GM23338 (cell line): ENCODE measurements at regions not wholly inside any gene's neighbourhood (a gene's known extent, or its start where the extent isn't known, plus 50 kb on each side); places are given as distances from the start of the nearest gene placed in this dataset.

Source experiments
- ATAC-seq: fragments of 200-7000 bp; cut with Tn5 transposase; 3 replicates; pipeline ENCODE4 v1.9.1; 2020
- DNase-seq: peaks from one replicate; pipeline ENCODE4 v3.0.0-alpha.2; 2015; ENCODE audit warnings: low spot score
- H2AFZ ChIP-seq: fragments of 200-600 bp; sonication (generic); 2 replicates; pipeline ENCODE4 v1.8.0; 2016; ENCODE audit warnings: antibody characterized with exemption, mild to moderate bottlenecking, moderate library complexity
- H3F3A ChIP-seq: fragments of 200-600 bp; sonication (generic); replicated peaks from 2 replicates; pipeline ENCODE4 v1.8.0; 2017; ENCODE audit warnings: antibody characterized with exemption, mixed run types, low read depth
- H3K27ac ChIP-seq: fragments of 200-600 bp; sonication (generic); 2 replicates; pipeline ENCODE4 v1.6.1; 2016; ENCODE audit warnings: low read depth
- H3K27me3 ChIP-seq: fragments of 200-600 bp; sonication (generic); 2 replicates; pipeline ENCODE4 v1.8.0; 2016; ENCODE audit warnings: mild to moderate bottlenecking, mixed run types, moderate library complexity; ENCODE audit not compliant: insufficient read depth
- H3K36me3 ChIP-seq: fragments of 200-600 bp; sonication (generic); 2 replicates; pipeline ENCODE4 v1.8.0; 2016; ENCODE audit warnings: mild to moderate bottlenecking; ENCODE audit not compliant: insufficient read depth
- H3K4me1 ChIP-seq: fragments of 200-600 bp; sonication (generic); 2 replicates; pipeline ENCODE4 v1.8.0; 2016; ENCODE audit warnings: mild to moderate bottlenecking, moderate library complexity; ENCODE audit not compliant: insufficient read depth
- H3K4me2 ChIP-seq: fragments of 200-600 bp; sonication (generic); 2 replicates; pipeline ENCODE4 v1.7.1; 2017; ENCODE audit warnings: mixed run types
- H3K4me3 ChIP-seq: fragments of 200-600 bp; sonication (generic); 2 replicates; pipeline ENCODE4 v1.6.1; 2016; ENCODE audit warnings: mixed run types
- H3K79me2 ChIP-seq: fragments of 200-600 bp; sonication (generic); replicated peaks from 2 replicates; pipeline ENCODE4 v1.8.0; 2017; ENCODE audit warnings: mild to moderate bottlenecking; ENCODE audit not compliant: insufficient read depth
- H3K9me2 ChIP-seq: fragments of 200-600 bp; sonication (generic); 2 replicates; pipeline ENCODE4 v1.8.0; 2017; ENCODE audit not compliant: insufficient read depth
- H4K20me1 ChIP-seq: fragments of 200-600 bp; sonication (generic); replicated peaks from 2 replicates; pipeline ENCODE4 v1.8.0; 2017; ENCODE audit warnings: mild to moderate bottlenecking; ENCODE audit not compliant: insufficient read depth
- H3K27ac Mint-ChIP-seq: 2 replicates; pipeline ENCODE4 v1.8.0; 2020; ENCODE audit warnings: inconsistent platforms, mild to moderate bottlenecking, moderate library complexity, mixed read lengths
- H3K27me3 Mint-ChIP-seq: 3 replicates; pipeline ENCODE4 v1.8.0; 2022; ENCODE audit warnings: low read depth, mild to moderate bottlenecking, moderate library complexity, mixed read lengths, inconsistent platforms; ENCODE audit not compliant: insufficient read depth, poor library complexity
- H3K36me3 Mint-ChIP-seq: 3 replicates; pipeline ENCODE4 v1.8.0; 2021; ENCODE audit warnings: low read depth, mild to moderate bottlenecking, inconsistent platforms, moderate library complexity, mixed read lengths
- H3K4me1 Mint-ChIP-seq: 3 replicates; pipeline ENCODE4 v1.8.0; 2020; ENCODE audit warnings: mild to moderate bottlenecking, inconsistent platforms, mixed read lengths
- H3K4me3 Mint-ChIP-seq: 3 replicates; pipeline ENCODE4 v1.8.0; 2021; ENCODE audit warnings: moderate library complexity, mild to moderate bottlenecking, inconsistent platforms, mixed read lengths
- H3K9me3 Mint-ChIP-seq: 3 replicates; pipeline ENCODE4 v1.8.0; 2020; ENCODE audit warnings: moderate library complexity, mild to moderate bottlenecking, inconsistent platforms, mixed read lengths
- CREB1 ChIP-seq: fragments of 250-450 bp; sonication (Bioruptor Pico); IDR thresholded peaks from 2 replicates; pipeline ENCODE4 v1.5.0; 2020; ENCODE audit warnings: low read depth, mild to moderate bottlenecking, moderate library complexity
- CTCF ChIP-seq, 2 experiments: fragments of 200-600 bp in 1 of 2; sonication (generic) in 1 of 2; conservative IDR thresholded peaks; 2 replicates each; pipeline versions ENCODE4 v1.5.1 to v1.6.1; 2016 to 2017; ENCODE audit warnings: antibody characterized with exemption in 2 of 2, low read depth in 2 of 2, mild to moderate bottlenecking in 2 of 2, moderate library complexity in 1 of 2
- ETS1 ChIP-seq: IDR thresholded peaks from 2 replicates; pipeline ENCODE4 v1.6.1; 2016; ENCODE audit warnings: antibody characterized with exemption
- EZH2 ChIP-seq: fragments of 200-600 bp; sonication (generic); IDR thresholded peaks from one replicate; pipeline ENCODE4 v1.8.0; 2017; ENCODE audit warnings: antibody characterized with exemption, mild to moderate bottlenecking, low read depth; ENCODE audit not compliant: unreplicated experiment
- EZH2phosphoT487 ChIP-seq: fragments of 200-600 bp; sonication (generic); IDR thresholded peaks from one replicate; pipeline ENCODE4 v1.8.1; 2018; ENCODE audit warnings: antibody characterized with exemption; ENCODE audit not compliant: unreplicated experiment
- JUNB ChIP-seq: IDR thresholded peaks from one replicate; pipeline ENCODE4 v1.6.1; 2016; ENCODE audit warnings: antibody characterized with exemption; ENCODE audit not compliant: unreplicated experiment
- NANOG ChIP-seq: IDR thresholded peaks from 2 replicates; pipeline ENCODE4 v1.6.1; 2016; ENCODE audit warnings: antibody characterized with exemption, borderline replicate concordance
- POLR2AphosphoS5 ChIP-seq: IDR thresholded peaks from 2 replicates; pipeline ENCODE4 v1.6.1; 2016; ENCODE audit warnings: antibody characterized with exemption, low read depth
- REST ChIP-seq: IDR thresholded peaks from one replicate; pipeline ENCODE4 v1.6.1; 2018; ENCODE audit warnings: antibody characterized with exemption; ENCODE audit not compliant: unreplicated experiment
- STAT1 ChIP-seq: IDR thresholded peaks from one replicate; pipeline ENCODE4 v1.6.1; 2016; ENCODE audit warnings: antibody characterized with exemption; ENCODE audit not compliant: unreplicated experiment
- ZNF114 ChIP-seq: fragments of 250-450 bp; sonication (Bioruptor Pico); IDR thresholded peaks from 2 replicates; pipeline ENCODE4 v1.5.0; 2020; ENCODE audit warnings: mild to moderate bottlenecking, moderate library complexity
- ZNF331 ChIP-seq: fragments of 250-450 bp; sonication (Bioruptor Pico); IDR thresholded peaks from 2 replicates; pipeline ENCODE4 v1.5.0; 2020; ENCODE audit warnings: low read depth, mild to moderate bottlenecking, moderate library complexity
- ZNF462 ChIP-seq: fragments of 250-450 bp; sonication (Bioruptor Pico); IDR thresholded peaks from 2 replicates; pipeline ENCODE4 v1.5.0; 2020; ENCODE audit warnings: mild to moderate bottlenecking, moderate library complexity

GRCh38 chr5:82620957-82621600, 342.9 kb upstream of the RPS23 start:
- Histone ChIP-seq H3K36me3 (no peaks in the 10 kb centered on the region), H3K4me3 (no peak overlapping the region), H3K9me2 (peaks cover 9% of the 10 kb centered on the region; the same call in 1 of the 2 replicates), H2AFZ (no peak overlapping the region), H3K79me2 (no peaks in the 10 kb centered on the region), H4K20me1 (no peaks in the 10 kb centered on the region), H3K4me2 (no peak overlapping the region), H3K27ac (no peak overlapping the region), H3F3A (no peaks in the 10 kb centered on the region), H3K4me1 (no peaks in the 10 kb centered on the region), H3K27me3 (no peaks in the 10 kb centered on the region)
- TF ChIP-seq NANOG (no peak), CREB1 (CRISPR knock-in tag) (no peak), ETS1 (no peak), POLR2AphosphoS5 (no peak), JUNB (no peak), ZNF331 (CRISPR knock-in tag) (no peak), ZNF114 (no peak), CTCF (conservative IDR thresholded peaks at IDR 0.05; ENCODE audit: low read depth in 2 of 2) (no peak), STAT1 (no peak), REST (no peak), EZH2phosphoT487 (no peak), ZNF462 (CRISPR knock-in tag) (no peak), EZH2 (no peak)
- H3K36me3 Mint-ChIP-seq, result no peaks in the 10 kb centered on the region
- DNase-seq, result no peak
- no peak overlapping the region for H3K4me3 Mint-ChIP-seq
- no peak overlapping the region for H3K27ac Mint-ChIP-seq
- no peaks in the 10 kb centered on the region for H3K4me1 Mint-ChIP-seq
- H3K9me3 Mint-ChIP-seq, result peaks cover 4% of the 10 kb centered on the region; the same call in 2 of the 3 replicates
- no peak for ATAC-seq
- no peaks in the 10 kb centered on the region for H3K27me3 Mint-ChIP-seq
